NCI-H2107 (cell line): ENCODE measurements at regions not wholly inside any gene's neighbourhood (a gene's known extent, or its start where the extent isn't known, plus 50 kb on each side); places are given as distances from the start of the nearest gene placed in this dataset.
"Not testable (repeated sequence)": the region's sequence is repeated elsewhere in the genome, so short reads cannot be mapped to it uniquely, and the experiment has no call there.

Experiments used
- DNase-seq: peaks from one replicate; lab custom pipeline; 2025; lab: John Stamatoyannopoulos, UW

GRCh38 chr16:80258407-80258806, 282.4 kb upstream of the DYNLRB2 start:
- DNase-seq, result no peak

- no peak for DNase-seq
Observed at GRCh38 chr16:80254970-80255369, 285.8 kb upstream of the DYNLRB2 start.

GRCh38 chr16:80253741-80254140, 287.1 kb upstream of the DYNLRB2 start:
- no peak for DNase-seq

GRCh38 chr16:80250381-80250780, 290.4 kb upstream of the DYNLRB2 start:
- no peak for DNase-seq

- not testable (repeated sequence) for DNase-seq
Observed at GRCh38 chr16:80243303-80243702, 297.5 kb upstream of the DYNLRB2 start.

- DNase-seq, result not testable (repeated sequence)
Observed at GRCh38 chr16:80242279-80242678, 298.5 kb upstream of the DYNLRB2 start.

GRCh38 chr16:80233097-80233835, 307.5 kb upstream of the DYNLRB2 start:
- DNase-seq, result no peak

GRCh38 chr16:80231888-80232287, 308.9 kb upstream of the DYNLRB2 start:
- DNase-seq, result no peak

- no peak for DNase-seq
Observed at GRCh38 chr16:80231121-80231520, 309.7 kb upstream of the DYNLRB2 start.

GRCh38 chr16:80230328-80231120, 310.3 kb upstream of the DYNLRB2 start:
- DNase-seq, result no peak

- no peak for DNase-seq
Observed at GRCh38 chr16:80226499-80226898, 314.3 kb upstream of the DYNLRB2 start.

GRCh38 chr16:80210787-80211186, 330.0 kb upstream of the DYNLRB2 start:
- DNase-seq, result no peak

GRCh38 chr16:80208743-80209142, 332.1 kb upstream of the DYNLRB2 start:
- no peak for DNase-seq

GRCh38 chr16:80208015-80208414, 332.8 kb upstream of the DYNLRB2 start:
- DNase-seq, result no peak

- no peak for DNase-seq
Observed at GRCh38 chr16:80203821-80204220, 337.0 kb upstream of the DYNLRB2 start.

GRCh38 chr16:80202831-80203413, 337.9 kb upstream of the DYNLRB2 start:
- no peak for DNase-seq

- DNase-seq, result no peak
Observed at GRCh38 chr16:80200079-80200478, 340.7 kb upstream of the DYNLRB2 start.

- no peak for DNase-seq
Observed at GRCh38 chr16:80199614-80200013, 341.2 kb upstream of the DYNLRB2 start.

- DNase-seq, result no peak
Observed at GRCh38 chr16:80198311-80199299, 342.2 kb upstream of the DYNLRB2 start.

- DNase-seq, result no peak
Observed at GRCh38 chr16:80197741-80198201, 343.0 kb upstream of the DYNLRB2 start.

GRCh38 chr16:80191928-80192327, 348.9 kb upstream of the DYNLRB2 start:
- DNase-seq, result no peak
